GM18502 (cell line): ENCODE measurements at regions not wholly inside any gene's neighbourhood (a gene's known extent, or its start where the extent isn't known, plus 50 kb on each side); places are given as distances from the start of the nearest gene placed in this dataset.
"Not testable (repeated sequence)": the region's sequence is repeated elsewhere in the genome, so short reads cannot be mapped to it uniquely, and the experiment has no call there.

Experiments
- ATAC-seq: cut with Tn5 transposase; IDR thresholded peaks from one replicate; pipeline ENCODE4 v1.9.1; 2021; ENCODE audit warnings: mild to moderate bottlenecking; ENCODE audit not compliant: unreplicated experiment, poor library complexity

GRCh38 chr14:83867566-83868225 is 1662.2 kb upstream of the FLRT2 start:
- no peak for ATAC-seq

- ATAC-seq = no peak
Measured at GRCh38 chr14:83870546-83871270, 1659.2 kb upstream of the FLRT2 start.

- no peak for ATAC-seq
Measured at GRCh38 chr14:83873669-83874068, 1656.3 kb upstream of the FLRT2 start.

- ATAC-seq = no peak
Measured at GRCh38 chr14:83874662-83875061, 1655.3 kb upstream of the FLRT2 start.

- no peak for ATAC-seq
Measured at GRCh38 chr14:83883732-83884131, 1646.2 kb upstream of the FLRT2 start.

- ATAC-seq = no peak
Measured at GRCh38 chr14:83885837-83886293, 1644.1 kb upstream of the FLRT2 start.

- ATAC-seq = no peak
Measured at GRCh38 chr14:83887866-83888265, 1642.1 kb upstream of the FLRT2 start.

- ATAC-seq = no peak
Measured at GRCh38 chr14:83893447-83893846, 1636.5 kb upstream of the FLRT2 start.

- no peak for ATAC-seq
Measured at GRCh38 chr14:83894568-83894967, 1635.4 kb upstream of the FLRT2 start.

GRCh38 chr14:83898558-83898957 is 1631.4 kb upstream of the FLRT2 start:
- ATAC-seq = not testable (repeated sequence)

- no peak for ATAC-seq
Measured at GRCh38 chr14:83899706-83900105, 1630.2 kb upstream of the FLRT2 start.

- ATAC-seq = no peak
Measured at GRCh38 chr14:83905157-83905556, 1624.8 kb upstream of the FLRT2 start.

GRCh38 chr14:83908419-83908818 is 1621.5 kb upstream of the FLRT2 start:
- no peak for ATAC-seq

GRCh38 chr14:83909507-83909906 is 1620.4 kb upstream of the FLRT2 start:
- ATAC-seq = no peak

- ATAC-seq = no peak
Measured at GRCh38 chr14:83912032-83912642, 1617.8 kb upstream of the FLRT2 start.

- ATAC-seq = no peak
Measured at GRCh38 chr14:83913476-83913875, 1616.5 kb upstream of the FLRT2 start.

- ATAC-seq = no peak
Measured at GRCh38 chr14:83918546-83918945, 1611.4 kb upstream of the FLRT2 start.

- ATAC-seq = not testable (repeated sequence)
Measured at GRCh38 chr14:83919675-83920074, 1610.3 kb upstream of the FLRT2 start.

GRCh38 chr14:83923842-83924241 is 1606.1 kb upstream of the FLRT2 start:
- no peak for ATAC-seq

GRCh38 chr14:83924259-83924658 is 1605.7 kb upstream of the FLRT2 start:
- no peak for ATAC-seq

- ATAC-seq = no peak
Measured at GRCh38 chr14:83940253-83940652, 1589.7 kb upstream of the FLRT2 start.
